NCI-H526 treated with DMSO at 0.1 percent for 48 hours (cell line): ENCODE measurements at regions not wholly inside any gene's neighbourhood (a gene's known extent, or its start where the extent isn't known, plus 50 kb on each side); places are given as distances from the start of the nearest gene placed in this dataset.

Source experiments
- DNase-seq: peaks from one replicate; lab custom pipeline; 2025; lab: John Stamatoyannopoulos, UW

GRCh38 chr13:31049083-31049482 is 112.6 kb downstream of the HSPH1 start:
- no peak for DNase-seq

DNA sequence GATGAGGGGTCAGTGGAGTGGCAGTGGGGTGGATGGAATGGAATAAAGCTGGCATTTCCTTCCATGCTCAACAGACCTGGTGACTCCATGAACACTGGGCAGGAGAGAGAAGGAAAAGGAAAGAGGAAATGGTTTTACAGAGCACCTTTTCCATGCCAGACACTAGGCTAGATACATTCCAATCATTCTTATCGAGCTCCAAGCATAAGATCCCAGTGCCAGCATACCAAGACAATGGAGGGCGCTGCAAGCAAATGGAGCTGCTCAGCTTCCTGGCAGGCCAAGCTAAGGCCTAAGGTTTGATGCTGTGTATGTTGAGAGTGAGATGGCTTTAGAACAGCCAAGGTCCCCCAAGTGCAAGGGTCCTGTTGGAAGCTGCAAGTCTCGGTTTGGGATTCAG is 113.2 kb downstream of the HSPH1 start:
- DNase-seq = no peak

GRCh38 chr13:31046711-31047279 is 114.3 kb downstream of the TEX26 start:
- peak; percentile 74 for DNase-seq

DNA sequence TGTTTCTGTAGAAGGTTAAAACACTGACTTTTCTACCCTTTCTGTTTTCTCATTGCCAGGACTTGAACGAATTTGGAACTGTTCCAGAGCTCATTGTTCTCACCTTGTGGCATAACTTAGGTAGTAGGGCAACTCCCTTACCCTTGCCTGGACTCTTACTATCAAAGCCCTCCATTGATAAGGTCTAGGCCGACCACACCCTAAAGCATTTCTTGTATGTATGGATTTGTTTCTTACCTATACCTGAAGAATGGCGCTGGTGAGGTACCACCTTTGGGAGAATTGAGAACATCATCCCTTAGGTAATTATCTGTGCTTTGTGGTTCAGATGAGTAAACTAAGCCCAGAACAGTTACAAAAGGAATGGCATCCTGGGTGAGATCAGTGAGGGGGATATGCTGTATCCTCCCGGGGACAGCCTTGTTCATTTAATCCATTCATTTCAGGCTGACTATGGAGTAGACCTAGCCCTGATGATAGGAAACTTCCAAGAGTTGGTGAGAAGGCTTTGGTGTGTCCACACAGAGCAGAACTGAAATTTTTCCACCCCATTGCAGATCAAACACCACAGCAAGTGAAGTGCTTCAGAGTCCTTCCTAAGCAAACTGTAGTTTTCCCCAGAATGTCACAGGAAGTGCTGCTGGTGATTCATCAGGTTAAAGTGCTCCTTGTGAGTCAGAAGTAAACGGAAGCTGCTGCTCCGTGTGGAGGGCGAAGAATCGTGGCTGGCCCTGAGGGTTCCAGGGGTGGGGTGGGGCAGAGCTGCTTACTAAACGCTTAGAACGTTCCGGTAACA is 113.0 kb downstream of the TEX26 start:
- no peak for DNase-seq

GRCh38 chr13:31044364-31045285 is 112.2 kb downstream of the TEX26 start:
- DNase-seq = peak; percentile 87

GRCh38 chr13:31043957-31044356 is 111.5 kb downstream of the TEX26 start:
- no peak for DNase-seq

- DNase-seq = no peak
These were observed 110.2 kb downstream of the TEX26 start for GRCh38 chr13:31042481-31043165.

DNA sequence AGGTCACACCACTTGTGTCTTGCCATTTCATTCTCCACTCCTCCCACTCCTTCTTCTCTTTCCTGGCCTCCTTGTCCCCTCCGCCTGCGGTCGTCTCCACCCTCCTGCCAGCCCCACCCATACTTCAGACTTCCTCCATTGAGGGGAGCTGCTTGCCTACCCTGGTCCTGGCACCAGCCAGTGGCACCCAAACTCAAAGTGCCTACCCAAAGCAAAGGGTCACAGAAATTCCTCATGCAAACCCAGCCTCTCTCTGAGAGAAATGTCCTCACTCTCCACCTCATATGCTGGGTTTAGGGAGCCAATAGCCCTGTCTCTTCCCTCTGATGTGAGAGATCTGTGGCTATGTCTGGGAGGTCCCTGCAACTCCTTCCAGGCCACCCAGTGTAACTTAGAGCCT is 109.6 kb downstream of the TEX26 start:
- DNase-seq = no peak

DNA sequence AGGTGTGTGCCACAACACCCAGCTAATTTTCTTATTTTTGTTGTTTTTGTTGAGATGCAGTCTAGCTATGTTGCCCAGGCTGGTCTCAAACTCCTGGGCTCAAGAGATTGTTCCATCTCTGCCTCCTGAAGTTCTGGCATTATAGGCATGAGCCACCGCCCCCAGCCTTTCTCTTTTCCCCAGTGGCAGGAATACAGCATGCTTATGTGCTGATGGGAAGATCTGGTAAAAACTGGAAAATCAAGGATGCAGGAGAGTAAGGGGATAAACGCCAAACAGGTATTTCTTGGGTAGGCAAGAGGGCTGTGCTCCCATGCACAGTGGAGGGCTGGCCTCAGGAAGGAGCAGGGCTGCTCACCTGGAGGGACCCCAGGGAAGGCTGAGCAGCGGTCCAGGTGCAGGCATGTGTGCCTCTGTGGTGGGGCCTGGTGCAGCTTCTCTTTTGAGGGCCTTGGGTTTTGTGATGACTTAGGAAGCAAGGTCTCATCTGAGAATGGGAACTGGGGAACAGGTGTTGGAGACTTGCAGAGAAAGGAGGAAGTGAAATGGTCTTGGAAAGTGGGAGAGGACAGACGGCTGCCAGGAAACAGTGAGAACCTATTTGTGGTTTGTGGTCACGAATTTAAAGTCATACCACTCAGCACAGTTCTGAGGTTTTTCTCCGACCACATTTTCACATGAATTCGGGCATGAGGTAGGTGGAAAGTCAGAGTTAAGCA is 106.5 kb downstream of the TEX26 start:
- DNase-seq = no peak

- no peak for DNase-seq
These were observed 105.5 kb downstream of the TEX26 start for GRCh38 chr13:31037874-31038500.

GRCh38 chr13:31036731-31037695 is 104.6 kb downstream of the TEX26 start:
- DNase-seq = no peak

DNA sequence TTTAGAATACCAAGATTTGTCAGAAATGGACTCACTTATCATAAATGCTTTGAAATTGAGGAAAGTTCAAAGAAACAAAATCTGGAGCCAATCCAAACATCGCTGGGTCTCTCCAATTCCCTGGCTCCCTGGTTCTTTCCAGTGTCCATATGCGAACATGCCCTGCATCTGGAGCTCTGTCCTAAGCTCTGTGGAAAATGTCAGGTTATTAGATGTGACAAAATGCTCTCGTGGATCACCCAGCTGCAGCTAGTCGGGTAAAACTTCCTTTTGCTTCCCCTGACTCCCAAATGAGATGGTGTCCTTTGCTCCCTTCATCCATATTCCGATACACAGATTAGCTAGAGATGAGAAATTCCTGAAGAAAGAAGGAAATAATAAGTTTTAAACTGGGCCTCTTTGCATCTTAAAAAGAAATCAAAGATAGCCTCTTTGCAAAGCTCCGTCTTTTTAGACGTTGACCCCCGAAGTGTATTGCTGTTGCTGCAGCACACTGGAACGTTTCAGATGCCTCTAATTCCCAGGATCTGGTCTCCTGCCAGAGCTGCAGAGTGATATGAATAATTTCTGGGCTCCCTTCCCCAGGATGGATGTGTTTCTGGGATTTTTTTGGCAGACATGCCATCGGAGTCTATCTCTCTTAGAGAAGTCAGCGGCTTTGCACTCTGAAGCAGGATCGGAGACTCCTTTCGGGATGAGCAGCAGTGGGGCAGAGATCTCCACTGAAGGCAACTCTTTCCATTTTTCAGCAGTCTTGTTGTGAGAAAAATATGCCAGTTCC is 102.9 kb downstream of the TEX26 start:
- DNase-seq = no peak

DNA sequence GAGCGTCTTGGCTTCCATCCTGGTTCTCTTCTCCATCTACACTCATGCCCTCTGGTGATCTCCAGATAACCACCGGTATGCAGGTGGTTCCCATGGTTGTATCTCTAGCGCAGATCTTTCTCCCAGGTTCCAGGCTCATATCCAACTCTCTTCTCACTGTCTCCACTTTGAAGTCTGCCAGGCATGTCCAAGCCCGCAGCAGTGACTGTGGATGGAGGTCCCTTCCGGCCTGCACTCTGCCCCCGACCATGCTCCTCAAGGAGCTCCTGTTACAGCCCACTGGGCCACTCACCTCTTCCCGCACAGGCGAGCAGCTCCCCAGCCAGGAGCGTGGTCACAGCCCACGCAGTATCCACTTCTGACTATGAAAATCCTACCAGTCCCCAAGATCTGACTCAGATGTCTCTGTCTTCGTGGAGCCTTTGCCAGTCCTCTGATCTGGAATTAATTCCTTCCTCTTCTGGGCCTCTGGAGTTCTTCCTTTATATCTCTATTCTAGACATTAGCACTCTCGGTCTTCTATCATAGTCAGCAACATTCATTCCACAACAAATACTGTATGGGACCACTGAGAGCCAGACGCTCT is 100.2 kb downstream of the TEX26 start:
- no peak for DNase-seq

GRCh38 chr13:31031482-31031881 is 99.0 kb downstream of the TEX26 start:
- no peak for DNase-seq

DNA sequence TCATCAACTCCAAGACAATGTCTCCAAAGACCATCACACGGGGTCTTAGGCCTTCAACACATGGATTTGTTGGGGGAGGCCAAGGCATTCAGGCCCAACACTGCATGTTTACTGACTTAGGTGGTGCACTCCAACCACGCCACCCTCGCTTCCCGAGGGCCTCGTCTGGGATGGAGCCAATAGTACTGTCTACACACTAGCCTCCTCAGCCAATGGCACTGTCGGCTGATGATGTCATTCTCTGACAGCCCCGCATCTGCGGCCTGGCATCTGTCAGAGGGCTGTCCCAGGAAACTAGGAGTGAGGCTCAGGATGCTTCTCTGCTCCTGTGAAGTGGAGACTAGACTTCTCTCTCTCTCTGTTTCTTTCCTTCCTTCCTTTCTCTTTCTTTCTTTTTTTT is 96.6 kb downstream of the TEX26 start:
- no peak for DNase-seq

DNA sequence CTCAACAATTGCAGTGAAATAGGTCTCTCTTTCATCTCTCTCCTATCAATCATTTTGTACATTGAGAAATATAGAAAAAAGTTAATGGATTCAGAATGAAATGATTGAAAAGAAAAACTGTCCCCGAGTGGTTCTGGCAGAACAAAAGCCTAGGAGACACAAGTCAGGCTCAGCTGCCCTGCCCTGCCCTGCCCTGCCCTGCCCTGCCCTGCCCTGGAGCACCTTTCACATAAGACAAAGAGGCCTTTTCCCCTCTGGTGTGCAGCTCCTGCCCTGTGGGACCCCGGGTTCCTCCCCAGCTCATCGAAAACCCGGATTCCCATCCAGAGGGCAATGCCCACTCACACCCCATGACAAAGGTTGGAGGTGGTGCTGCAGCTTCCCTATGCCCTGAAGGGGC is 94.7 kb downstream of the TEX26 start:
- DNase-seq = no peak
